Activated CD4-positive, alpha-beta T cell treated with anti-CD3 and anti-CD28 coated beads, Interleukin-2, amount 50 U/mL, for 16 hours (primary cell): ENCODE measurements at regions not wholly inside any gene's neighbourhood (a gene's known extent, or its start where the extent isn't known, plus 50 kb on each side); places are given as distances from the start of the nearest gene placed in this dataset.

Experiments
- DNase-seq: peaks from one replicate; pipeline ENCODE4 v3.0.0-alpha.2; 2020

- DNase-seq = no peak
These were observed 137.3 kb upstream of the CPEB2 start for GRCh38 chr4:14865031-14865366.

- no peak for DNase-seq
These were observed 136.5 kb upstream of the CPEB2 start for GRCh38 chr4:14865804-14866203.

- no peak for DNase-seq
These were observed 134.4 kb upstream of the CPEB2 start for GRCh38 chr4:14867847-14868246.

- DNase-seq = no peak
These were observed 133.6 kb upstream of the CPEB2 start for GRCh38 chr4:14868426-14869395.

- DNase-seq = peak; percentile 7
These were observed 130.4 kb upstream of the CPEB2 start for GRCh38 chr4:14871676-14872430.

GRCh38 chr4:14874990-14875389 is 127.3 kb upstream of the CPEB2 start:
- peak; percentile 7 for DNase-seq

GRCh38 chr4:14877246-14878225 is 124.7 kb upstream of the CPEB2 start:
- DNase-seq = peak; percentile 23

GRCh38 chr4:14878681-14879080 is 123.6 kb upstream of the CPEB2 start:
- no peak for DNase-seq

GRCh38 chr4:14879683-14880082 is 122.6 kb upstream of the CPEB2 start:
- no peak for DNase-seq

- DNase-seq = no peak
These were observed 121.5 kb upstream of the CPEB2 start for GRCh38 chr4:14880805-14881204.

- no peak for DNase-seq
These were observed 119.1 kb upstream of the CPEB2 start for GRCh38 chr4:14883166-14883565.

- no peak for DNase-seq
These were observed 118.6 kb upstream of the CPEB2 start for GRCh38 chr4:14883661-14884060.

- no peak for DNase-seq
These were observed 114.3 kb upstream of the CPEB2 start for GRCh38 chr4:14887842-14888433.

GRCh38 chr4:14888790-14889572 is 113.3 kb upstream of the CPEB2 start:
- no peak for DNase-seq

GRCh38 chr4:14892563-14892962 is 109.7 kb upstream of the CPEB2 start:
- DNase-seq = no peak

GRCh38 chr4:14893713-14894112 is 108.6 kb upstream of the CPEB2 start:
- DNase-seq = no peak

- no peak for DNase-seq
These were observed 107.6 kb upstream of the CPEB2 start for GRCh38 chr4:14894392-14895292.

GRCh38 chr4:14896656-14897175 is 105.6 kb upstream of the CPEB2 start:
- DNase-seq = no peak

GRCh38 chr4:14897217-14897616 is 105.1 kb upstream of the CPEB2 start:
- DNase-seq = no peak

GRCh38 chr4:14898989-14899388 is 103.3 kb upstream of the CPEB2 start:
- no peak for DNase-seq
